HepG2 (cell line): ENCODE measurements at regions not wholly inside any gene's neighbourhood (a gene's known extent, or its start where the extent isn't known, plus 50 kb on each side); places are given as distances from the start of the nearest gene placed in this dataset.

ENCODE experiments used
- ATAC-seq: fragments of 200-7000 bp; cut with Tn5 transposase; 3 replicates; pipeline ENCODE4 v1.9.1; 2020; ENCODE audit warnings: mild to moderate bottlenecking, moderate library complexity
- BruUV-seq: library from RNA; stranded (reverse); fragments of 400-500 nt; replicated peaks from 2 replicates; lab custom pipeline; 2021; lab: Mats Ljungman, UMichigan
- CTCF ChIA-PET: fragments of 300-600 bp; formaldehyde crosslinking; extraction: SDS; loops from one replicate; lab custom pipeline; 2021; ENCODE audit warnings: low total read pairs, inconsistent platforms, low intra/inter-chr PET ratio; lab: Yijun Ruan, JAX
- POLR2A ChIA-PET: fragments of 350-600 bp; sonication (Branson Sonifier 250); formaldehyde crosslinking; loops from one replicate; lab custom pipeline; 2020; ENCODE audit warnings: antibody characterized with exemption, inconsistent platforms; lab: Yijun Ruan, JAX
- DNase-seq: peaks from one replicate; pipeline ENCODE4 v3.0.0-alpha.2; 2015; ENCODE audit warnings: low spot score
- FAIRE-seq: peaks from 3 replicates; lab custom pipeline; 2011; peaks lifted over from hg19 to GRCh38; lab: Jason Lieb, UNC
- H2AFZ ChIP-seq: one replicate; pipeline ENCODE4 v1.6.1; 2011; ENCODE audit warnings: low read length, inconsistent platforms
- H3K27ac ChIP-seq: fragments of 300-600 bp; 3 replicates; pipeline ENCODE4 v1.8.0; 2011; ENCODE audit warnings: mixed run types, mild to moderate bottlenecking, mixed read lengths, low read length, inconsistent platforms; ENCODE audit not compliant: insufficient read depth; ENCODE audit errors: extremely low read length
- H3K27me3 ChIP-seq, 2 experiments: fragments of 200-600 bp in 1 of 2; 2 replicates in 1 of 2; 3 replicates in 1 of 2; pipeline versions ENCODE4 v1.6.0 to v1.8.0; 2011; ENCODE audit warnings: low read length in 2 of 2, mild to moderate bottlenecking in 2 of 2, moderate library complexity in 2 of 2, inconsistent platforms in 1 of 2; ENCODE audit not compliant: insufficient read depth in 2 of 2, control insufficient read depth in 1 of 2
- H3K36me3 ChIP-seq, 2 experiments: fragments of 200-600 bp in 1 of 2; replicated peaks in 1 of 2; 2 replicates in 1 of 2; 3 replicates in 1 of 2; pipeline versions ENCODE4 v1.5.1 to v1.8.0; 2011; ENCODE audit warnings: low read length in 2 of 2, inconsistent platforms in 1 of 2; ENCODE audit not compliant: insufficient read depth in 2 of 2, control insufficient read depth in 1 of 2
- H3K4me1 ChIP-seq: 2 replicates; pipeline ENCODE4 v1.5.1; 2012; ENCODE audit warnings: low read length, inconsistent platforms; ENCODE audit not compliant: insufficient read depth
- H3K4me2 ChIP-seq: 2 replicates; pipeline ENCODE4 v1.6.0; 2011; ENCODE audit warnings: low read depth, low read length, inconsistent platforms
- H3K4me3 ChIP-seq, 3 experiments: fragments of 200-600 bp in 1 of 3; sonication (generic), shearing (Covaris generic) in 1 of 3; replicated peaks in 1 of 3; 2 replicates each; pipeline ENCODE4 v1.5.1; 2011 to 2016; ENCODE audit warnings: low read length in 3 of 3, inconsistent platforms in 2 of 3, low read depth in 2 of 3, mild to moderate bottlenecking in 2 of 3, control low read depth in 1 of 3, mixed read lengths in 1 of 3; ENCODE audit not compliant: insufficient read depth in 1 of 3
- H3K79me2 ChIP-seq: one replicate; pipeline ENCODE4 v1.6.1; 2011; ENCODE audit warnings: low read length, inconsistent platforms; ENCODE audit not compliant: insufficient read depth
- H3K9ac ChIP-seq: 2 replicates; pipeline ENCODE4 v1.6.0; 2011; ENCODE audit warnings: mild to moderate bottlenecking, low read depth, low read length, inconsistent platforms; ENCODE audit not compliant: insufficient read depth
- H3K9me3 ChIP-seq: 2 replicates; pipeline ENCODE4 v1.5.1; 2012; ENCODE audit warnings: mild to moderate bottlenecking, low read length
- H4K20me1 ChIP-seq: 2 replicates; pipeline ENCODE4 v1.6.0; 2011; ENCODE audit warnings: inconsistent platforms, mild to moderate bottlenecking, low read length, moderate library complexity; ENCODE audit not compliant: insufficient read depth
- AKAP8 ChIP-seq: sonication (generic); formaldehyde crosslinking; IDR thresholded peaks from 2 replicates; pipeline ENCODE4 v1.5.1; 2020; ENCODE audit warnings: mild to moderate bottlenecking, missing genetic modification reagents
- FOXK2 ChIP-seq: fragments of 450-650 bp; IDR thresholded peaks from 2 replicates; pipeline ENCODE4 v1.6.1; 2016
- FOXP4 ChIP-seq: sonication (generic); formaldehyde crosslinking; IDR thresholded peaks from 2 replicates; pipeline ENCODE4 v1.4.0; 2020; ENCODE audit warnings: missing genetic modification reagents
- NBN ChIP-seq: fragments of 450-650 bp; conservative IDR thresholded peaks from 2 replicates; pipeline ENCODE4 v1.6.1; 2017
- RAD51 ChIP-seq: fragments of 450-650 bp; IDR thresholded peaks from 2 replicates; pipeline ENCODE4 v1.6.1; 2016; ENCODE audit warnings: borderline replicate concordance
- SOX6 ChIP-seq, 2 experiments: fragments of 450-650 bp in 1 of 2; sonication (generic) in 1 of 2; formaldehyde crosslinking in 1 of 2; IDR thresholded peaks; 2 replicates each; pipeline versions ENCODE4 v1.4.0 to v1.6.1; 2017 to 2020; ENCODE audit warnings: antibody characterized with exemption in 1 of 2, mild to moderate bottlenecking in 1 of 2, missing genetic modification reagents in 1 of 2
- SP1 ChIP-seq, 2 experiments: fragments of 450-650 bp in 1 of 2; sonication (generic) in 1 of 2; formaldehyde crosslinking in 1 of 2; IDR thresholded peaks; 2 replicates each; pipeline versions ENCODE4 v1.4.0 to v1.6.1; 2016 to 2020; ENCODE audit warnings: missing genetic modification reagents in 1 of 2
- USF2 ChIP-seq, 2 experiments: sonication (generic) in 1 of 2; formaldehyde crosslinking in 1 of 2; IDR thresholded peaks; 2 replicates each; pipeline versions ENCODE4 v1.5.1 to v1.6.1; 2011 to 2020; ENCODE audit warnings: borderline replicate concordance in 1 of 2, low read depth in 1 of 2, low read length in 1 of 2, mild to moderate bottlenecking in 1 of 2, missing genetic modification reagents in 1 of 2, moderate library complexity in 1 of 2
- ZBTB21 ChIP-seq: sonication (generic); formaldehyde crosslinking; IDR thresholded peaks from 2 replicates; pipeline ENCODE4 v1.4.0; 2020; ENCODE audit warnings: missing genetic modification reagents
- ZNF558 ChIP-seq: sonication (generic); formaldehyde crosslinking; IDR thresholded peaks from 2 replicates; pipeline ENCODE4 v1.9.0; 2022; ENCODE audit warnings: mild to moderate bottlenecking, missing genetic modification reagents, borderline replicate concordance
- WGBS: methylation state at CpG from one replicate; pipeline ENCODE4 v1.1.6; 2017; ENCODE audit warnings: low lambda C conversion rate; 5-methylcytosine and 5-hydroxymethylcytosine counted together
- in situ Hi-C: cut with HindIII; loops from 2 replicates; pipeline ENCODE4 v1.10.0; 2017; ENCODE audit warnings: low pct_unique_long_range_greater_than_20kb; ENCODE audit not compliant: extremely low pct_ligation_motif_present
- intact Hi-C: fragments of 100-400 bp; cut with micrococcal nuclease; formaldehyde crosslinking; loops from one replicate; pipeline ENCODE4 v1.10.0; 2022; ENCODE audit not compliant: unreplicated experiment
- TF ChIP-seq, protein P1 (sequence below), 2 experiments: IDR thresholded peaks; 2 replicates each; pipeline ENCODE4 v1.6.1; 2011 to 2012; ENCODE audit warnings: low read length in 2 of 2, borderline replicate concordance in 1 of 2, low read depth in 1 of 2, mild to moderate bottlenecking in 1 of 2, moderate library complexity in 1 of 2
- TF ChIP-seq, protein P2 (sequence below): fragments of 450-650 bp; IDR thresholded peaks from 2 replicates; pipeline ENCODE4 v1.6.1; 2016

DNA sequence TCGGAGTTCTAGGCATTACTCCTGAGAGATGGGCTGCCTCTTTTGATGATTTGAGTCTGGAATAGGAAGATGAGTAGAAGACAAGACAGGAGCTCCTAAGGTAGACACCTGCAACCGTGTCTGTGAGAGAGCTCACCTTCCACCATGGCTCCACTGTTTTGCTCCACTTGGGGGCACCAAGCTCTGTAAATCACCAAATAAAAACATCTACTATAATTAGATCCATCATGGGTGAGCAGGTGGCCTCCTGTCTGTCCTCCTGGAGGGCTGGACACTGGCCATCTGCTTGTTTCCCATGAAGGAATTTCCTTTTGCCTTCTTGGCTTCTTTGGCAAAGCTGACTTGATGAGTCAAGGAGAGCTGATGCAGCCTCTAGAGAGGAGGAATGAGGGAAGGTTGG lies 179.0 kb downstream of the HAPSTR1 start (continued):
- TF ChIP-seq USF2 (IDR thresholded peaks at IDR 0.05; ENCODE audit: low read depth, low read length) (no peak), USF2 (CRISPR knock-in tag; IDR thresholded peaks at IDR 0.05; ENCODE audit: borderline replicate concordance) (no peak), ZNF558 (CRISPR knock-in tag) (no peak), ZBTB21 (no peak)
- TF ChIP-seq, protein P1, sequence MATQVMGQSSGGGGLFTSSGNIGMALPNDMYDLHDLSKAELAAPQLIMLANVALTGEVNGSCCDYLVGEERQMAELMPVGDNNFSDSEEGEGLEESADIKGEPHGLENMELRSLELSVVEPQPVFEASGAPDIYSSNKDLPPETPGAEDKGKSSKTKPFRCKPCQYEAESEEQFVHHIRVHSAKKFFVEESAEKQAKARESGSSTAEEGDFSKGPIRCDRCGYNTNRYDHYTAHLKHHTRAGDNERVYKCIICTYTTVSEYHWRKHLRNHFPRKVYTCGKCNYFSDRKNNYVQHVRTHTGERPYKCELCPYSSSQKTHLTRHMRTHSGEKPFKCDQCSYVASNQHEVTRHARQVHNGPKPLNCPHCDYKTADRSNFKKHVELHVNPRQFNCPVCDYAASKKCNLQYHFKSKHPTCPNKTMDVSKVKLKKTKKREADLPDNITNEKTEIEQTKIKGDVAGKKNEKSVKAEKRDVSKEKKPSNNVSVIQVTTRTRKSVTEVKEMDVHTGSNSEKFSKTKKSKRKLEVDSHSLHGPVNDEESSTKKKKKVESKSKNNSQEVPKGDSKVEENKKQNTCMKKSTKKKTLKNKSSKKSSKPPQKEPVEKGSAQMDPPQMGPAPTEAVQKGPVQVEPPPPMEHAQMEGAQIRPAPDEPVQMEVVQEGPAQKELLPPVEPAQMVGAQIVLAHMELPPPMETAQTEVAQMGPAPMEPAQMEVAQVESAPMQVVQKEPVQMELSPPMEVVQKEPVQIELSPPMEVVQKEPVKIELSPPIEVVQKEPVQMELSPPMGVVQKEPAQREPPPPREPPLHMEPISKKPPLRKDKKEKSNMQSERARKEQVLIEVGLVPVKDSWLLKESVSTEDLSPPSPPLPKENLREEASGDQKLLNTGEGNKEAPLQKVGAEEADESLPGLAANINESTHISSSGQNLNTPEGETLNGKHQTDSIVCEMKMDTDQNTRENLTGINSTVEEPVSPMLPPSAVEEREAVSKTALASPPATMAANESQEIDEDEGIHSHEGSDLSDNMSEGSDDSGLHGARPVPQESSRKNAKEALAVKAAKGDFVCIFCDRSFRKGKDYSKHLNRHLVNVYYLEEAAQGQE (IDR thresholded peaks at IDR 0.05; ENCODE audit: borderline replicate concordance in 1 of 2, low read depth in 1 of 2, low read length in 2 of 2): no peak

DNA sequence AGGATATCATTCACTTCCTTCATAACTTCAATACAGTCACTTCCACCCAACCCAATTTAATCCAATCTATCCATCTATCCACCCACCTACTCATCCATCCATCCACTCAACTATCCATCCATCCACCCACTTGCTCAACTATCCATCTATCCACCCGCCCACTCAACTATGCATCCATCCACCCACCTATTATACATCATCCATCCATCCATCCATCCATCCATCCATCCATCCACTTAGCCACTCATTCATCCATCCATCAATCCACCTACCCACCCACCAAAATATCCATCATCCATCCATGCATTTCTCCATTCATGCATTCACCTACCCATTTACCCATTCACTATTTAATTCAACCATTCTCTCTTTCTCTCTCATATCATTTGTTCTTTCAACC lies 179.5 kb downstream of the HAPSTR1 start:
- no peak for DNase-seq
- TF ChIP-seq AKAP8: no peak
- 0 out of 2 replicates have a peak, but pooled peaks have one; percentile 32 for TF ChIP-seq SOX6 (IDR thresholded peaks at IDR 0.05)
- TF ChIP-seq SOX6 (CRISPR knock-in tag; IDR thresholded peaks at IDR 0.05): no peak
- 0 out of 2 replicates have a peak, but pooled peaks have one; percentile 70 for TF ChIP-seq NBN
- peak; percentile 21; the same call in 1 of the 2 replicates for TF ChIP-seq SP1 (IDR thresholded peaks at IDR 0.05)
- no peak for TF ChIP-seq SP1 (CRISPR knock-in tag; IDR thresholded peaks at IDR 0.05)
- TF ChIP-seq FOXK2: peak; percentile 59; the same call in 1 of the 2 replicates
- no peak for TF ChIP-seq FOXP4
- TF ChIP-seq, protein P2, sequence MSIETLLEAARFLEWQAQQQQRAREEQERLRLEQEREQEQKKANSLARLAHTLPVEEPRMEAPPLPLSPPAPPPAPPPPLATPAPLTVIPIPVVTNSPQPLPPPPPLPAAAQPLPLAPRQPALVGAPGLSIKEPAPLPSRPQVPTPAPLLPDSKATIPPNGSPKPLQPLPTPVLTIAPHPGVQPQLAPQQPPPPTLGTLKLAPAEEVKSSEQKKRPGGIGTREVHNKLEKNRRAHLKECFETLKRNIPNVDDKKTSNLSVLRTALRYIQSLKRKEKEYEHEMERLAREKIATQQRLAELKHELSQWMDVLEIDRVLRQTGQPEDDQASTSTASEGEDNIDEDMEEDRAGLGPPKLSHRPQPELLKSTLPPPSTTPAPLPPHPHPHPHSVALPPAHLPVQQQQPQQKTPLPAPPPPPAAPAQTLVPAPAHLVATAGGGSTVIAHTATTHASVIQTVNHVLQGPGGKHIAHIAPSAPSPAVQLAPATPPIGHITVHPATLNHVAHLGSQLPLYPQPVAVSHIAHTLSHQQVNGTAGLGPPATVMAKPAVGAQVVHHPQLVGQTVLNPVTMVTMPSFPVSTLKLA: peak; percentile 12; the same call in 1 of the 2 replicates
- TF ChIP-seq RAD51: 0 out of 2 replicates have a peak, but pooled peaks have one; percentile 27
- TF ChIP-seq, all 625 proteins: peak for 6
- H3K36me3 ChIP-seq: no peaks in the 10 kb centered on the region
- intact Hi-C loops (no loop called here), in situ Hi-C loops (no loop called here)
- H3K4me3 ChIP-seq: no peak overlapping the region
- H3K79me2 ChIP-seq: no peaks in the 10 kb centered on the region
- no peak overlapping the region for H3K9ac ChIP-seq
- FAIRE-seq: no peak
- BruUV-seq: no TSS peak
- WGBS: 16% methylated on average over 1 of the region's 1 CpG
- ATAC-seq: no peak
- CTCF ChIA-PET: no interaction called here
- no peaks in the 10 kb centered on the region for H3K4me1 ChIP-seq
- H3K27ac ChIP-seq: no peak overlapping the region
- H3K9me3 ChIP-seq: no peaks in the 10 kb centered on the region
- POLR2A ChIA-PET: no interaction called here
- peaks cover 2 to 21% of the 10 kb centered on the region in 2 experiments; a peak in 4 of 5 replicates for H3K27me3 ChIP-seq
- H3K4me2 ChIP-seq: no peak overlapping the region
- no peaks in the 10 kb centered on the region for H4K20me1 ChIP-seq
- H2AFZ ChIP-seq: no peak overlapping the region
